K562 (cell line): ENCODE measurements at regions not wholly inside any gene's neighbourhood (a gene's known extent, or its start where the extent isn't known, plus 50 kb on each side); places are given as distances from the start of the nearest gene placed in this dataset.

Experiments used
- ILK ChIP-seq: fragments of 450-650 bp; IDR thresholded peaks from 2 replicates; pipeline ENCODE4 v1.6.1; 2016; ENCODE audit warnings: missing genetic modification characterization, low read depth, mild to moderate bottlenecking, missing compliant biosample characterization, moderate library complexity, borderline replicate concordance
- MCM5 ChIP-seq: fragments of 450-650 bp; IDR thresholded peaks from 2 replicates; pipeline ENCODE4 v1.6.1; 2016; ENCODE audit warnings: low read depth
- SIN3A ChIP-seq, 2 experiments: fragments of 150-350 bp in 1 of 2; IDR thresholded peaks; 2 replicates each; pipeline ENCODE4 v1.6.1; 2011 to 2016; ENCODE audit warnings: borderline replicate concordance in 2 of 2, low read depth in 2 of 2, low read length in 2 of 2, mild to moderate bottlenecking in 2 of 2, moderate library complexity in 2 of 2; ENCODE audit not compliant: control insufficient read depth in 1 of 2
- TBP ChIP-seq: optimal IDR thresholded peaks from 2 replicates; pipeline ENCODE3; 2011; ENCODE audit warnings: low read depth, low read length, improper control_type of control experiment
- ZBTB7A ChIP-seq: IDR thresholded peaks from 2 replicates; pipeline ENCODE4 v1.6.1; 2011; ENCODE audit warnings: low read depth, mild to moderate bottlenecking, low read length, moderate library complexity, borderline replicate concordance; ENCODE audit not compliant: control insufficient read depth
- TF ChIP-seq, protein P1 (sequence below): fragments of 250-450 bp; sonication (Bioruptor Pico); IDR thresholded peaks from 2 replicates; pipeline ENCODE4 v1.5.0; 2021; ENCODE audit warnings: mild to moderate bottlenecking, borderline replicate concordance
- TF ChIP-seq, protein P2 (sequence below): fragments of 450-650 bp; IDR thresholded peaks from 2 replicates; pipeline ENCODE4 v1.6.1; 2016; ENCODE audit warnings: mild to moderate bottlenecking, moderate library complexity
- TF ChIP-seq, protein P3 (sequence below): fragments of 450-650 bp; formaldehyde crosslinking; IDR thresholded peaks from 2 replicates; pipeline ENCODE4 v1.4.0; 2022; ENCODE audit warnings: mild to moderate bottlenecking, moderate library complexity
- TF ChIP-seq, protein P4 (sequence below): fragments of 450-650 bp; formaldehyde crosslinking; IDR thresholded peaks from 2 replicates; pipeline ENCODE4 v1.4.0; 2020; ENCODE audit warnings: mild to moderate bottlenecking, moderate library complexity

DNA sequence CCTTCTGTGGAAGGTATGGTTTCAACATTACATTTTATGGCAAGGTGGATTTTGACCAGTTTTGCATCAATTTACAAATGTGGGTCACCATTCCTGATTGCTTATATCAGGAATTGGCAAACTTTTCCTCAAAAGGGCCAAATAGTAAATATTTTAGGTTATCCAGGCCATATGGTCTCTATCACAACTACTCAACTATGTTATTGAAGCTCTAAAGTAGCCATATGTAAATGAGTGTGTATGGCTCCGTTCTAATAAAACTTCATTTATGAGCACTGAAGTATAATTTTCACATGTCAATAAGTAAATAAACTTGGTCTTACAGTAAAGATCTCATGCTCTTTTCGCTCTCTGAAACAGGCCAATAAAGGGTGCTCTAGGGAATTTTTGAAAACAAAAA, 362.7 kb upstream of the SASH1 start (continued):
- TF ChIP-seq ILK (tag) (no peak), TBP (no peak), MCM5 (no peak), ZBTB7A (no peak), SIN3A (IDR thresholded peaks at IDR 0.05; ENCODE audit: borderline replicate concordance in 2 of 2, control insufficient read depth in 1 of 2, low read depth in 2 of 2, low read length in 2 of 2) (no peak)
- TF ChIP-seq, protein P1, sequence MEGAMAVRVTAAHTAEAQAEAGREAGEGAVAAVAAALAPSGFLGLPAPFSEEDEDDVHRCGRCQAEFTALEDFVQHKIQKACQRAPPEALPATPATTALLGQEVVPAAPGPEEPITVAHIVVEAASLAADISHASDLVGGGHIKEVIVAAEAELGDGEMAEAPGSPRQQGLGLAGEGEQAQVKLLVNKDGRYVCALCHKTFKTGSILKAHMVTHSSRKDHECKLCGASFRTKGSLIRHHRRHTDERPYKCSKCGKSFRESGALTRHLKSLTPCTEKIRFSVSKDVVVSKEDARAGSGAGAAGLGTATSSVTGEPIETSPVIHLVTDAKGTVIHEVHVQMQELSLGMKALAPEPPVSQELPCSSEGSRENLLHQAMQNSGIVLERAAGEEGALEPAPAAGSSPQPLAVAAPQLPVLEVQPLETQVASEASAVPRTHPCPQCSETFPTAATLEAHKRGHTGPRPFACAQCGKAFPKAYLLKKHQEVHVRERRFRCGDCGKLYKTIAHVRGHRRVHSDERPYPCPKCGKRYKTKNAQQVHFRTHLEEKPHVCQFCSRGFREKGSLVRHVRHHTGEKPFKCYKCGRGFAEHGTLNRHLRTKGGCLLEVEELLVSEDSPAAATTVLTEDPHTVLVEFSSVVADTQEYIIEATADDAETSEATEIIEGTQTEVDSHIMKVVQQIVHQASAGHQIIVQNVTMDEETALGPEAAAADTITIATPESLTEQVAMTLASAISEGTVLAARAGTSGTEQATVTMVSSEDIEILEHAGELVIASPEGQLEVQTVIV (CRISPR knock-in tag), result no peak
- TF ChIP-seq, protein P2, sequence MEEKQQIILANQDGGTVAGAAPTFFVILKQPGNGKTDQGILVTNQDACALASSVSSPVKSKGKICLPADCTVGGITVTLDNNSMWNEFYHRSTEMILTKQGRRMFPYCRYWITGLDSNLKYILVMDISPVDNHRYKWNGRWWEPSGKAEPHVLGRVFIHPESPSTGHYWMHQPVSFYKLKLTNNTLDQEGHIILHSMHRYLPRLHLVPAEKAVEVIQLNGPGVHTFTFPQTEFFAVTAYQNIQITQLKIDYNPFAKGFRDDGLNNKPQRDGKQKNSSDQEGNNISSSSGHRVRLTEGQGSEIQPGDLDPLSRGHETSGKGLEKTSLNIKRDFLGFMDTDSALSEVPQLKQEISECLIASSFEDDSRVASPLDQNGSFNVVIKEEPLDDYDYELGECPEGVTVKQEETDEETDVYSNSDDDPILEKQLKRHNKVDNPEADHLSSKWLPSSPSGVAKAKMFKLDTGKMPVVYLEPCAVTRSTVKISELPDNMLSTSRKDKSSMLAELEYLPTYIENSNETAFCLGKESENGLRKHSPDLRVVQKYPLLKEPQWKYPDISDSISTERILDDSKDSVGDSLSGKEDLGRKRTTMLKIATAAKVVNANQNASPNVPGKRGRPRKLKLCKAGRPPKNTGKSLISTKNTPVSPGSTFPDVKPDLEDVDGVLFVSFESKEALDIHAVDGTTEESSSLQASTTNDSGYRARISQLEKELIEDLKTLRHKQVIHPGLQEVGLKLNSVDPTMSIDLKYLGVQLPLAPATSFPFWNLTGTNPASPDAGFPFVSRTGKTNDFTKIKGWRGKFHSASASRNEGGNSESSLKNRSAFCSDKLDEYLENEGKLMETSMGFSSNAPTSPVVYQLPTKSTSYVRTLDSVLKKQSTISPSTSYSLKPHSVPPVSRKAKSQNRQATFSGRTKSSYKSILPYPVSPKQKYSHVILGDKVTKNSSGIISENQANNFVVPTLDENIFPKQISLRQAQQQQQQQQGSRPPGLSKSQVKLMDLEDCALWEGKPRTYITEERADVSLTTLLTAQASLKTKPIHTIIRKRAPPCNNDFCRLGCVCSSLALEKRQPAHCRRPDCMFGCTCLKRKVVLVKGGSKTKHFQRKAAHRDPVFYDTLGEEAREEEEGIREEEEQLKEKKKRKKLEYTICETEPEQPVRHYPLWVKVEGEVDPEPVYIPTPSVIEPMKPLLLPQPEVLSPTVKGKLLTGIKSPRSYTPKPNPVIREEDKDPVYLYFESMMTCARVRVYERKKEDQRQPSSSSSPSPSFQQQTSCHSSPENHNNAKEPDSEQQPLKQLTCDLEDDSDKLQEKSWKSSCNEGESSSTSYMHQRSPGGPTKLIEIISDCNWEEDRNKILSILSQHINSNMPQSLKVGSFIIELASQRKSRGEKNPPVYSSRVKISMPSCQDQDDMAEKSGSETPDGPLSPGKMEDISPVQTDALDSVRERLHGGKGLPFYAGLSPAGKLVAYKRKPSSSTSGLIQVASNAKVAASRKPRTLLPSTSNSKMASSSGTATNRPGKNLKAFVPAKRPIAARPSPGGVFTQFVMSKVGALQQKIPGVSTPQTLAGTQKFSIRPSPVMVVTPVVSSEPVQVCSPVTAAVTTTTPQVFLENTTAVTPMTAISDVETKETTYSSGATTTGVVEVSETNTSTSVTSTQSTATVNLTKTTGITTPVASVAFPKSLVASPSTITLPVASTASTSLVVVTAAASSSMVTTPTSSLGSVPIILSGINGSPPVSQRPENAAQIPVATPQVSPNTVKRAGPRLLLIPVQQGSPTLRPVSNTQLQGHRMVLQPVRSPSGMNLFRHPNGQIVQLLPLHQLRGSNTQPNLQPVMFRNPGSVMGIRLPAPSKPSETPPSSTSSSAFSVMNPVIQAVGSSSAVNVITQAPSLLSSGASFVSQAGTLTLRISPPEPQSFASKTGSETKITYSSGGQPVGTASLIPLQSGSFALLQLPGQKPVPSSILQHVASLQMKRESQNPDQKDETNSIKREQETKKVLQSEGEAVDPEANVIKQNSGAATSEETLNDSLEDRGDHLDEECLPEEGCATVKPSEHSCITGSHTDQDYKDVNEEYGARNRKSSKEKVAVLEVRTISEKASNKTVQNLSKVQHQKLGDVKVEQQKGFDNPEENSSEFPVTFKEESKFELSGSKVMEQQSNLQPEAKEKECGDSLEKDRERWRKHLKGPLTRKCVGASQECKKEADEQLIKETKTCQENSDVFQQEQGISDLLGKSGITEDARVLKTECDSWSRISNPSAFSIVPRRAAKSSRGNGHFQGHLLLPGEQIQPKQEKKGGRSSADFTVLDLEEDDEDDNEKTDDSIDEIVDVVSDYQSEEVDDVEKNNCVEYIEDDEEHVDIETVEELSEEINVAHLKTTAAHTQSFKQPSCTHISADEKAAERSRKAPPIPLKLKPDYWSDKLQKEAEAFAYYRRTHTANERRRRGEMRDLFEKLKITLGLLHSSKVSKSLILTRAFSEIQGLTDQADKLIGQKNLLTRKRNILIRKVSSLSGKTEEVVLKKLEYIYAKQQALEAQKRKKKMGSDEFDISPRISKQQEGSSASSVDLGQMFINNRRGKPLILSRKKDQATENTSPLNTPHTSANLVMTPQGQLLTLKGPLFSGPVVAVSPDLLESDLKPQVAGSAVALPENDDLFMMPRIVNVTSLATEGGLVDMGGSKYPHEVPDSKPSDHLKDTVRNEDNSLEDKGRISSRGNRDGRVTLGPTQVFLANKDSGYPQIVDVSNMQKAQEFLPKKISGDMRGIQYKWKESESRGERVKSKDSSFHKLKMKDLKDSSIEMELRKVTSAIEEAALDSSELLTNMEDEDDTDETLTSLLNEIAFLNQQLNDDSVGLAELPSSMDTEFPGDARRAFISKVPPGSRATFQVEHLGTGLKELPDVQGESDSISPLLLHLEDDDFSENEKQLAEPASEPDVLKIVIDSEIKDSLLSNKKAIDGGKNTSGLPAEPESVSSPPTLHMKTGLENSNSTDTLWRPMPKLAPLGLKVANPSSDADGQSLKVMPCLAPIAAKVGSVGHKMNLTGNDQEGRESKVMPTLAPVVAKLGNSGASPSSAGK, result no peak
- TF ChIP-seq, protein P3, sequence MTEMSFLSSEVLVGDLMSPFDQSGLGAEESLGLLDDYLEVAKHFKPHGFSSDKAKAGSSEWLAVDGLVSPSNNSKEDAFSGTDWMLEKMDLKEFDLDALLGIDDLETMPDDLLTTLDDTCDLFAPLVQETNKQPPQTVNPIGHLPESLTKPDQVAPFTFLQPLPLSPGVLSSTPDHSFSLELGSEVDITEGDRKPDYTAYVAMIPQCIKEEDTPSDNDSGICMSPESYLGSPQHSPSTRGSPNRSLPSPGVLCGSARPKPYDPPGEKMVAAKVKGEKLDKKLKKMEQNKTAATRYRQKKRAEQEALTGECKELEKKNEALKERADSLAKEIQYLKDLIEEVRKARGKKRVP (CRISPR knock-in tag), result no peak
- TF ChIP-seq, protein P4, sequence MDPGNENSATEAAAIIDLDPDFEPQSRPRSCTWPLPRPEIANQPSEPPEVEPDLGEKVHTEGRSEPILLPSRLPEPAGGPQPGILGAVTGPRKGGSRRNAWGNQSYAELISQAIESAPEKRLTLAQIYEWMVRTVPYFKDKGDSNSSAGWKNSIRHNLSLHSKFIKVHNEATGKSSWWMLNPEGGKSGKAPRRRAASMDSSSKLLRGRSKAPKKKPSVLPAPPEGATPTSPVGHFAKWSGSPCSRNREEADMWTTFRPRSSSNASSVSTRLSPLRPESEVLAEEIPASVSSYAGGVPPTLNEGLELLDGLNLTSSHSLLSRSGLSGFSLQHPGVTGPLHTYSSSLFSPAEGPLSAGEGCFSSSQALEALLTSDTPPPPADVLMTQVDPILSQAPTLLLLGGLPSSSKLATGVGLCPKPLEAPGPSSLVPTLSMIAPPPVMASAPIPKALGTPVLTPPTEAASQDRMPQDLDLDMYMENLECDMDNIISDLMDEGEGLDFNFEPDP (CRISPR knock-in tag), result no peak
